HG02623 (cell line): ENCODE measurements at regions not wholly inside any gene's neighbourhood (a gene's known extent, or its start where the extent isn't known, plus 50 kb on each side); places are given as distances from the start of the nearest gene placed in this dataset.
"Not testable (repeated sequence)": the region's sequence is repeated elsewhere in the genome, so short reads cannot be mapped to it uniquely, and the experiment has no call there.

Source experiments
- ATAC-seq: cut with Tn5 transposase; IDR thresholded peaks from one replicate; pipeline ENCODE4 v1.9.1; 2021; ENCODE audit warnings: moderate library complexity; ENCODE audit not compliant: unreplicated experiment

DNA sequence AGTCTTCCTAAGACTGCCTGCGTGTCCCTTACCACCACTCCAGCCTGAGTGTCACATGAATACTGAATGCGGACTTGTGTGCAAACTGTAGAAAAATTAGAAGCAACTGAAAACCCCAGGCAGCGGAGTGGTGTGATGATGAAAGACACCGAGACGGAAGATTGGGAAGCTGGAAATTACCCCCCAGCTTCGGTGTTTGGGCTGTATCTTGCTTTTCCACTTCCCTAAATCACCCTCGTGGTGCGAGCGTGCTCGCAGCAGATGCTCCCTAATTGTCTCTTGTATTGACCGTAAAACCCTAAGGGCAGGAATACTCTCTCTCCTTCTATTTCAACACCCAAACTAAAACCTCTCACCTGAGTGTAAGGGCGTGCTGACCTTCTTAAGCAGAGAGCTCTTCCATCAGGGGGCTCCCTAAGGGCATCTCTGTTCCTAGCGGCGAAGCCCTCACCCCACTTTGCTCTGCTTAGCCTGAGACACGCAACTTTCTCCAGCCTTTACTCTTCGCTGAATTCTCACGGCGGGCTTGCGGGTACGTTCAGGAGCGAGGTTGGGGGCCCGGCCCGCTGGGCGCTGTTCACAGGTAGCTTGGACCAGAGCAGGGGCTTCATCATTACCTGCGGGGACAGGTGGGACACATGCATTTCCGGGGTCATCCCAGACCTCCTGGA is 62.4 kb downstream of the CRYBB2 start:
- ATAC-seq = no peak

DNA sequence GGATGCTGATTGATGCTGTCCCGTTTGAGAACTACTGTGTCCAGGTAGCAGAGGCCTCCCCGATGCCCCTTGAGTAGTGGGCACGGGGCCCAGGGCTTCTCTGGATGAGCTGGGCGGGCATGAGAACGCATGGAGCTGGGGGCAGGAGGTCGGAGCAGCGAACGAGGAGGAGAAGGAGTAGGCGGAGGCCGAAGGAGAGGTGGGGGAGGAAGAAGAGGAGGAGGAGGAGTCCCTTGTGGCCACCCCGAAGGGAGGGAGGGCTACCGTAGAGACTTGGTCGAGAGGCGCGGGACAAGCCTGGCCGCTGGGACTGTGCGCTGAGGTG is 62.9 kb downstream of the CRYBB2 start:
- no peak for ATAC-seq

DNA sequence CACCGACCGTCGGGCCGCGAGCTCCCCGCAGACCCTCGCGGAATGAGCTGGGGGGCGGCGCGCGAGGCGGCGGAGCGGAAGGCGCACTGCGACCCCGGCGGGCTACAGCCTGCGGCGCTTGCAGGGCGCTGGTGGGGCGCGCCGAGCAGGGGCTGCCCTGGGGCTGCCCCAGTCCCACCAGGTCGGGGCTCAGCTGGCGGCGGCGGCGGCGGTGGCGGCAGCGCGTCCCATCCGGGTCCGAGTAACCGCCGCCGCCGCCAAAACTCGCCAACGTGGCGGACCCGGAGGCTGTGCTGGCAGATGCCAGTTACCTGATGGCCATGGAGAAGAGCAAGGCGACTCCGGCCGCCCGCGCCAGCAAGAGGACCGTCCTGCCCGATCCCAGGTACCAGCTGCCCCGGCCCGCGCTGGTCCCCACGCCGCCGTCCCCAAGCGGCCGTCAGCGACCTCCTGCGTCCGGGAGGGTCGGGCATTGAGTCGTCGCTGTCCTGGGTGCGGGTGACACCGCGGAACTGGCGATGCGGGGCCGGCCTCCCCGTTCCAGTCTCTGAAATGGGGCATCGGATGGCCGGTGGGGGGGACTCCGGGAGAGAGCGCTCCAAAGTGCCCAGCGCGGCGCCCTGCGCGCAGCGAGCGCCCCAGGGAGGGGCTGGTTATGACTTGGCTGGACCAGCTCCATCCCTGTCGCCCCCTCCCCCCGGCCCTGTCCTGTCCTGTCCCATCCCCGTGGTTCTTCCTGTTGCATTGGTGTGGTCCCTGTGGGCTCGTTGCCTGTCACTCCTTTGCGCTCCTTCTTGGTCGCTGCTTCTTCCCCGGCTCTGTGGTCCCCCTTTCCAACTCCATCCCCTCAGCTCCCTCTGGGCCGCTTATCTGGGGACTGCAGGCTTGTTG is 63.5 kb downstream of the CRYBB2 start:
- no peak for ATAC-seq

DNA sequence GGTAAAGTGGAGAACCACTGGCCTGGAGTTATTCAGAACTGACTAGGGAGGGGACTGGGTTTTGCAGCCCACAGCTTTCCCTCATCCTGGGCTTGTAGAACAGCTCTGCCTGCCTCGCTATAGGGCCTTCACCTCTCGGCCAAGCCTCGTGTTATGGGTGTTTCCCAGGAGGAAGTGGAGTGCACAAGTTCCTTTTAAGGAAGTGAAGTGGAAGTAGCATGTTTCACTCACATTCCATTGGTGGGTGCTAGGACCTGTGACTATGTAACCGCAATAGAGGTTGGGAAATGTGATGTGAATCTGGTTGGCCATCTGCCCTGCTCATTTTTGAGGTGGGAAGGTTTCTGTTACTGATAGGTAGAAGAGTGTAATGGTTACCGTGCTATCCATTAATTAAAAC is 69.0 kb downstream of the CRYBB2 start:
- not testable (repeated sequence) for ATAC-seq

DNA sequence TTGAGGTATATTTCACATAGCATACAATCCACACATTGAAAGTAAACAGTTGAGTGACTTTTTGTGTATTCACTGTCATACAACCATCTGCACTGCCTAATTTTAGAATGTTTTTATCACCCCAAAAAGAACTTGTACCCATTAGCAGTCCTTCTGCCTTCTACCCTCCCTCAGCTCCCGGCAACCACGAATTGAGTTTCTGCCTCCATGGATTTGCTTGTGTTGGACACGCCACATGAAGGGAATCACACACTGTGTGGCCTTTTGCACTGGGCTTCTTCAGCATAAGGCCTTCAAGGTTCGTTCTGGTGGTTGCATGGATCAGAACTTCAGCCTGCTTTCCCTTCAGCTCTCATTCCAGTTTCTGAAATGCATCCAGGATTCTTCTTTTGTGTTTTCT is 82.5 kb downstream of the CRYBB2 start:
- not testable (repeated sequence) for ATAC-seq

DNA sequence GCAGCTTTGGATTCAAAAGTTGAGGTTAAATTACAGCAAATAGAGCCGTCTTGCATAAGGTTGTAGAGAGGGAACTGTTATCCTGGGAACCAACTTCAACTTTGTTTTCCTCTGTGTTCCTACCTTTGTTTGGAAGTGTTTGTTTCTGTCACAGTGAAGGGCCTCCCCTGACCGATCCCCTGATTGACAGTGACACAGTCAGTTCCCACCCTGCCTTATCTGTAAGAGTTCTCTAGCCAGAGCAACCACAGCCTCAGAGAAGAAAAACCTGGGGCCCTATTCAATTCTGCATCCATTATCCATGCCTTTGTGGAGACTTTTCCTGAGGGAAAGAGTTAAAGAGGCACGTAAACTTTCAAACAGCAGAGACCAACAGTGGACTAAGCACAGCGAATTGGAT is 90.1 kb downstream of the CRYBB2 start:
- ATAC-seq = not testable (repeated sequence)

DNA sequence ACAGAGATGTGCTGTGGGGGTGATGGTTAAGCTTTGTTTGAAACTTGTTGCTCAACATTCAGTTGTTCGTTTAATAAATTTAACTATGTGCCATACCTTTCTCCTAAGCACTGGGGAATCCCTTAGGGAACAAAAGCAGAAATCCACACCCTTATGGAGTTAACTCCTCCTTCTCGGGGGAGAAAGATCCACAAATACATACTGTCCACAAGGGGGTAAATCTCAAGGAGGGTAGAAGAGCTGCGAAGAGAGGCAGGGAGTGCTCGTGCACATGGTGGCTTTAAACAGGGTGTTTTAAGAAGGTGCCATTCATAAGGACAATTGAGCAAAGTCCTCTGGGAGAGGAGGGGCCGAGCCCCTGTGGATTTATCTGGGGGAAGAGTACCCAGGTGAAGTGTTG is 92.5 kb downstream of the CRYBB2 start:
- not testable (repeated sequence) for ATAC-seq

DNA sequence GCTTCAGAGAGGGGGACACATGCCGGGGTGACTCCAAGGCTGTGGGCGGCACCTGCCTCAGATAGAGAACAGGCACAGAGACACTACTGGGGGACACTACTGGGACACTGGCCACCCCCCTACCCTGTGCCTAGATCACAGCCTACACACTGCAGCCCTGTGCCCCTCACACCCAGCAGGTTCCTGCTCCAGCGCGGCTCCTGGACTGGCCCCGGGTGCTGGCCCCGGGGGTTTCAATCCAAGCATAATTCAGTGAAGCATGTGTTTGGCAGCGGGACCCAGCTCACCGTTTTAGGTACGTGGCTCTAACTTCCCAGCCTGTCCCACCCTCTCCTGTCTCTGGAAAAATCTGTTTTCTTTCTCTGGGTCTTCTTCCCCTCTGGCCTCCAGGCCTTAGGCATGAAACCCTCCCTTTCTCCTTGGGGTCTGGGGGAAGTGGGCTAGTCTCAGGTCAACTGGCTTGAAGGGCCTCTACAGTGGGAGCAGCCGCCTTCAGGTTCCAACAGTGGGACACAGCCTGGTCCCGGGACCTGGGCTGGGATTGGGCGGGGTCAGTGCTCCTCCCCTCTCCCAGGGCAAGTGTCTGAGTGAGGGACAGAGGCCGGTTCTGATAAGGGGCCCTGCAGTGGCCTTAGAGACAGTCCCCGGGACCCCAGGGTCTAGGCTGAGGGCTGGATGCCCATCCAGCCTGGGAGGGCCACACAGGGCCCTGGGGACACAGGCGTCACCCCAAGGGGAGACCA is 98.8 kb downstream of the CRYBB2 start:
- no peak for ATAC-seq

DNA sequence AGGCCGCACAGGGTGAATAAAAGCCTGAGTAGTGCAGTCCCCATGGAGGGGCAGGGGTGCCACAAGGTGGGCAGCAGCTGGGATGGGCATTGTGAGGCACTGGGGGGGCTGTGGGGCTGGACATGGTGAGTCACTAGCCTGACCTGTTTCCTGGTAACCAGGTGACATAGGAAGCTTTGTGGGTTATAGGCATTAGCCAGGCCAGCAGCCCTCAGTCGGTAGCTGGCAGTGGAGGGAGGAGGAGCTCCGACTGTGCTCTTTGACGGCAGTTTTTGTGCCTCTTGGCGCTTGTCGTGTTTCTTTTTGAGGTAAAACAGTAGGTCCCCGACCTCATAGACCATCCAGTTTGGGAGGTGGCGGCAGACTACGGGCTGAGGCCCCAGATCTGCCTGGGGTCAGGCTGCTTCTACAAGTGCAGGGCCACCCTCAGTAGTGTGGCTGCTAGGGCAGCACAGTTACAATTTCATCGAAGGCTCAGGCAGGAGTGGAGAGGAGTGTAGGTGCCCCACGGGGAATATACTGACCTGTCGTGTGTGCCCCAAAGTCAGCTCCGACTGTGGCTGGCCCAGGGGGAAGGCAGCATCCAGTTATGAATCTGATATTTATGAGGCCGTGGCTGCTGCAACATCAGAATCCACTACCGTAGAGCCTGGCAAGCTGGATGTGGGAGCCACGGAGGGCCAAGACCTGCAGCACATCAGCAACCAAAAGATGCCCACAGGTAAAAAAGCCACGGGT is 107.7 kb downstream of the CRYBB2 start:
- no peak for ATAC-seq

DNA sequence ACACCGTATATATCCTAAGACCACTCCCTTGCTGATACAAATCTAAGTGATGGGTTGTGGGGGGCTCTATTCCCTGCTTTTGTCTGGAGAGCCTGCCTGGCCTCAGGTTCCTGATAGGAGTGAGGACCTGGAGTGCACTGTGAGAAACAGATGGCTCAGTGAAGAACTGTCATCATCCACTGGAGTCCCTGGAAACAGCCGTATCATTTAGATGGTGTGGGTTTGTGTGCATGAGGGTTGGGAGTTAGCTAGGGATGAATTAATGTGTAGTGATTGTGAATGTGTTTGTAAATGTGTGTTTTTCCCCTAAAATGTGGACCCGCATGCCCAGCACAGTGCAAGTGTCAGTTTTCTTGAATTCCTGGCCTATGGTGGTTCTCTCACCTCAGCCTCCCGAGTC is 111.6 kb downstream of the CRYBB2 start:
- no peak for ATAC-seq

DNA sequence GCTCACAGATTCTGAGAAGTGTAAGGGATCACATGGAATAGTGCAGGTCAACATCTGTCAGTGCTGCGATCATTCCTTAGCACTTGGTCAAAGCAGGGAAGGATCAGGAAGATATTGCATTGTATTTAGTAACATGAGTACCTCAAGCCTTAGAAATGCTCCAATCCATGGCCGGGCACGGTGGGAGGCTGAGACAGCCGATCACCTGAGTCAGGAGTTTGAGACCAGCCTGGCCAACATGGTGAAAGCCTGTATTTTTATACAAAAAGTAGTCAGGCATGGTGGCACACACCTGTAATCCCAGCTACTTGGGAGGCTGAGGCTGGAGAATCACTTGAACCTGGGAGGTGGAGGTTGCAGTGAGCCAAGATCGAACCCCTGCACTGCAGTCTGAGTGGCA is 112.5 kb downstream of the CRYBB2 start:
- not testable (repeated sequence) for ATAC-seq

DNA sequence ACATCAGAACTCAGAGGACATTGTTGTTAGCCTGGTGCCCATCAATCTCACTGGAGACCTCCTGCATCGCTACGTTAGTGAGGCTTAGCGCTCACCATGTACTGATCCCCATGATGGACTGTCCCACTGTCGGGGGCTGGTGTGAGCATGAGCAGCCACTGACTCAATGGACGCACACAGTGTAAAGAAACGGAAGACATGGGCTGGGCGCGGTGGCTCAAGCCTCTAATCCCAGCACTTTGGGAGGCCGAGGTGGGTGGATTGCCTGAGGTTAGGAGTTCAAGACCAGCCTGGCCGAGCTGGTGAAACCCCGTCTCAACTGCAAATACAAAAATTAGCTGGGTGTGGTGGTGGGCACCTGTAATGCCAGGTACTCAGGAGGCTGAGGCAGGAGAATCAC is 112.9 kb downstream of the CRYBB2 start:
- ATAC-seq = no peak

DNA sequence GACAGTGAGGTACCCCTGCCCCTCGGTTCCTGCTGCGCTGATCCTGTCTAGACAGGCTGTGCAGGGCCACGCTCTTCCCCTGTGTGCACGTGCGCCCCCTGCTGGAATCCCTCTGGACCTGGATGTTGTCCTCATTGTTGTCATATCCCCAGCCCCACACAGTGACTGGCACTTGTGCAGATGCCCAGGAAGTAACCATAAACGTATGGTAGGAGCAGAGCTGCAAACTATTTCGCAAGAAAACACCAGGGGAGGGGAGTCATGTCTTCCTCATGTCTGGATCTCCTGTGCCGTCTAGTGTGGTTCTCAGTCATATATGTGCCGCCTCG is 114.7 kb downstream of the CRYBB2 start:
- ATAC-seq = no peak

DNA sequence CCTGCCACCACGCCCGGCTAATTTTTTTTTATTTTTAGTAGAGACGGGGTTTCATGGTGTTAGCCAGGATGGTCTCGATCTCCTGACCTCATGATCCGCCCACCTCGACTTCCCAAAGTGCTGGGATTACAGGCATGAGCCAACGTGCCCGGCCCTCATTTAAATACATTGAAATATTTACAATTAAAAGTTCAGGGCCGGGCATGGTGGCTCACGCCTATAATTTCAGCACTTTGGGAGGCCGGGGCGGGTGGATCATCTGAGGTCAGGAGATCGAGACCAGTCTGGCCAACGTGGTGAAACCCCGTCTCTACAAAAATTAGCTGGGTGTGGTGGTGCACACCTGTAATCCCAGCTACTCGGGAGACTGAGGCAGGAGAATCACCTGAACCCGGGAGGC is 115.2 kb downstream of the CRYBB2 start:
- not testable (repeated sequence) for ATAC-seq

DNA sequence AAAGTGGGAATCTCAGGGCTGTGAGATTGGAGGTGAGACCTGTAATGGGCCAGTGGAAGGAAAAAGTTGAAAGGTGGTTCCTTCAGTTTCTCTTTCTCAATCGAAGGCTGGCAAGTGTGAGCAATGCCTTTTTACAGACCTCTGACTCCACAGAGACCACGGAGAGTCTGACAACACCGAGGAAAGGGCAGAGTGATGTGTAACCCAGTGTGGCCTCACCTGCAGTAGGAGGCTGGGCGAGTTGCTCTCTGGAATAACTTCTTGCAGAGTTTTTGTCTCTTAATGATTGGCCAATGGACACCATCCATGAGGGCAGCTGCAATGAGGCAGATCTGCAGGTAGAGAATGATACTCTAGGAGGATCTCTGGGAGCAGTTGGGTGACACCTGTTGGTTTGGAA is 115.8 kb downstream of the CRYBB2 start:
- not testable (repeated sequence) for ATAC-seq

DNA sequence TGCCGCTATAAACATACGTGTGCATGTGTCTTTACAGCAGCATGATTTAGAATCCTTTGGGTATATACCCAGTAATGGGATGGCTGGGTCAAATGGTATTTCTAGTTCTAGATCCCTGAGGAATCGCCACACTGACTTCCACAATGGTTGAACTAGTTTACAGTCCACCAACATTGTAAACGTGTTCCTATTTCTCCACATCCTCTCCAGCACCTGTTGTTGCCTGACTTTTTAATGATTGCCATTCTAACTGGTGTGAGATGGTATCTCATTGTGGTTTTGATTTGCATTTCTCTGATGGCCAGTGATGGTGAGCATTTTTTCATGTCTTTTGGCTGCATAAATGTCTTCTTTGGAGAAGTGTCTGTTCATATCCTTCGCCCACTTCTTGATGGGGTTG is 121.1 kb downstream of the CRYBB2 start:
- ATAC-seq = not testable (repeated sequence)

DNA sequence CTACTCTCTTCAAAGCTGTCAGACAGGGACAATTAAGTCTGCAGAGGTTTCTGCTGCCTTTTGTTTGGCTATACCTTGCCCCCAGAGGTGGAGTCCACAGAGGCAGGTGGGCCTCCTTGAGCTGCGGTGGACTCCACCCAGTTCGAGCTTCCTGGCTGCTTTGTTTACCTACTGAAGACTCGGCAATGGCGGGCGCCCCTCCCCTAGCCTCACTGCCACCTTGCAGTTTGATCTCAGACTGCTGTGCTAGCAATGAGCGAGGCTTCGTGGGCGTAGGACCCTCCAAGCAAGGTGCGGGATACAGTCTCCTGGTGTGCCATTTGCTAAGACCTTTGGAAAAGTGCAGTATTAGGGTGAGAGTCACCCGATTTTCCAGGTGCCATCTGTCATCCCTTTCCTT is 124.9 kb downstream of the CRYBB2 start:
- not testable (repeated sequence) for ATAC-seq

DNA sequence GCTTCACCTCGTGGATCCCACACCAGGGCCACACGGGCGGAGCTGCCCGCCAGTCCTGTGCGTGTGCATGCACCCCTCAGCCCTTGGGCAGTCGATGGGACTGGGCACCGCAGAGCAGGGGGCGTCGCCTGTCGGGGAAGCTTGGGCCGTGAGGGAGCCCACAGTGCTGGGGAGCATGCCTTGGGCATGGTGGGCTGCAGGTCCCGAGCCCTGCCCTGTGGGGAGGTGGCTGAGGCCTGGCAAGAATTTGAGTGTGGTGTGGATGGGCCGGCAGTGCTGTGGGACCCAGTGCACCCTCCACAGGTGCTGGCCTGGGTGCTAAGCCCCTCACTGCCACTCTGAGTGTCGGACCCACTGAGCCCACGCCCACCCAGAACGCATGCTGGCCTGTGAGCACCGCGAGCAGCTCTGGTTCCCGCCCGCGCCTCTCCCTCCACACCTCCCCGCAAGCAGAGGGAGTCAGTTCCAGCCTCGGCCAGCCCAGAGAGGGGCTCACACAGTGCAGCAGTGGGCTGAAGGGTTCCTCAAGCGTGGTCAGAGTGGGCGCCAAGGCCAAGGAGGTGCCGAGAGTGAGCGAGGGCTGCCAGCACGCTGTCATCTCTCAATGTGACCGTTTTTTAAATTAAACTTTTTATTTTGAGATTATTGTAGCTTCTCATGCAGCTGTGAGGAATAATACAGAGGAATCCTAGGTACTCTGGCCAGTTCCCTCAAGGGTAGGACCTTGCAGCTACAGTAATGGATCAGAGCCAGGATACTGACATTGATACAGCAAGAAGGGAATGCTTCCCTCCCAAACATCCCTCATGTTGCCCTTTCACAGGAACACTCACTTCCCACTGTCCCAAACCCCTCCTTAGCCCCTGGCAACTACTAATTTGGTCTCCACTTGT is 127.7 kb downstream of the CRYBB2 start:
- ATAC-seq = no peak

DNA sequence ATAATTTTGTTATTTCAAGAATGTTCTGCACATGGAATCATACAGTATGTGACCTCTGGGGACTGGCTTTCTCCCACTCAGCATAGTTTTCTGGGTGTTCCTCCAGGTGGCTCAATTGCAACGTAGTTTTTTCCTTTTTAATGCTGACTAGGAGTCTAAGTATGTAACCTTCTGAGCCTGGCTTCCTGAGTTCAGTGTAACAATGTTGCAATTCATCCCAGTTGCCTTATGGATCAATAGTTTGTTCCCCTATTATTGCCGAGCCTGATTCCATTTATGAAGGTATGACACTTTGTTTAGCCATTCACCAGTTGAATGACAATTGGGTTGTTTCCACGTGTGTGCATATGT is 128.3 kb downstream of the CRYBB2 start:
- ATAC-seq = no peak

DNA sequence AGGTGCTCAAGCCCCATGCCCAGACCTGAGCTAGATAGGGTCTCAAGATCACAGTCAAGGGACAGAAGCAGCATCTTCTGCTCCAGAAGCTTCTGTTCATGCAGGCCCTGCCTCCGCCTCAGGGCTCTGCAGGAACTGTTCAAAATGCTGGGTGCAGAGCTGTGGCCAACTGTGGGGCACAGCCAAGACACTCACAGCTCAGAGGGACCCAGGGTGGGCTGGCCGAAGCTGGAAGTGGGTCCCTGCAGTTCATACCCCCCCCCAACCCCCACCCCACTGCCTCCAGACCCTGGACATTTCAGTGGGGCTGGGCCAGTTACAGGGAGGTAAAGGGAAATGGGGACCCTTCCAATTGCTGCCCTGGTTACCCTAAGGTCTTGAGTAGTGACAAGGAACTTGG is 129.0 kb downstream of the CRYBB2 start:
- ATAC-seq = no peak
